ENCODE measurements at regions not wholly inside any gene's neighbourhood (a gene's known extent, or its start where the extent isn't known, plus 50 kb on each side); places are given as distances from the start of the nearest gene placed in this dataset.

DNA sequence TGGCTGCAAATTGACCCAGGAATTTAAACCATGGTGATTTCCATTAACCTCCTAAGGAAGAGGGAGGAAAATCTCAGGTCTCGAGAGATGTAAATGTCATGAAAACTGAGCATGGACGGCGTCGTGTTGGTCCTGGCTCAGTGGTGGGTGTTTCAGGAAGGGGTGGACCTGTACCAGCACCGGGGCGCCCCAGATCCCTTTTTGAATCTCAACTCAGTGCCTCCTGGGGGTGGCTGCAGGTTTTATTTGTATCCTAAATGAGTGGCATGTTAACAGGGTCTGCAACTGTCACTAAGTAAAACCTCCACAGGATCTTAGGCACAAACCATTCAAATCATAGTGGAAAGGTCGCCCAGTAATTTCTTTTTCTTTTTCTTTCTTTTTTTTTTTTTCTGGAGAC is 101.3 kb downstream of the ASCL4 start:
- POLR2A ChIA-PET = no interaction called here
- no peaks in the 10 kb centered on the region for H3K9me3 ChIP-seq (replicated peaks; ENCODE audit: control insufficient read depth, insufficient read depth, low read depth, low read length)
- TF ChIP-seq, protein P1, sequence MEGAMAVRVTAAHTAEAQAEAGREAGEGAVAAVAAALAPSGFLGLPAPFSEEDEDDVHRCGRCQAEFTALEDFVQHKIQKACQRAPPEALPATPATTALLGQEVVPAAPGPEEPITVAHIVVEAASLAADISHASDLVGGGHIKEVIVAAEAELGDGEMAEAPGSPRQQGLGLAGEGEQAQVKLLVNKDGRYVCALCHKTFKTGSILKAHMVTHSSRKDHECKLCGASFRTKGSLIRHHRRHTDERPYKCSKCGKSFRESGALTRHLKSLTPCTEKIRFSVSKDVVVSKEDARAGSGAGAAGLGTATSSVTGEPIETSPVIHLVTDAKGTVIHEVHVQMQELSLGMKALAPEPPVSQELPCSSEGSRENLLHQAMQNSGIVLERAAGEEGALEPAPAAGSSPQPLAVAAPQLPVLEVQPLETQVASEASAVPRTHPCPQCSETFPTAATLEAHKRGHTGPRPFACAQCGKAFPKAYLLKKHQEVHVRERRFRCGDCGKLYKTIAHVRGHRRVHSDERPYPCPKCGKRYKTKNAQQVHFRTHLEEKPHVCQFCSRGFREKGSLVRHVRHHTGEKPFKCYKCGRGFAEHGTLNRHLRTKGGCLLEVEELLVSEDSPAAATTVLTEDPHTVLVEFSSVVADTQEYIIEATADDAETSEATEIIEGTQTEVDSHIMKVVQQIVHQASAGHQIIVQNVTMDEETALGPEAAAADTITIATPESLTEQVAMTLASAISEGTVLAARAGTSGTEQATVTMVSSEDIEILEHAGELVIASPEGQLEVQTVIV (CRISPR knock-in tag; IDR thresholded peaks at IDR 0.05; ENCODE audit: borderline replicate concordance) = no peak
- TF ChIP-seq ATF1 (CRISPR knock-in tag; IDR thresholded peaks at IDR 0.05) = no peak
- no peak for TF ChIP-seq ATF1 (tag; IDR thresholded peaks at IDR 0.05)
- TF ChIP-seq NFYB (IDR thresholded peaks at IDR 0.05; ENCODE audit: extremely low read depth, insufficient read length) = no peak
- TF ChIP-seq NRF1 (conservative IDR thresholded peaks at IDR 0.05 in 1 of 2, IDR thresholded peaks at IDR 0.05 in 1 of 2) = no peak
- TF ChIP-seq SREBF2 (CRISPR knock-in tag; IDR thresholded peaks at IDR 0.05) = no peak
- TF ChIP-seq, protein P2, sequence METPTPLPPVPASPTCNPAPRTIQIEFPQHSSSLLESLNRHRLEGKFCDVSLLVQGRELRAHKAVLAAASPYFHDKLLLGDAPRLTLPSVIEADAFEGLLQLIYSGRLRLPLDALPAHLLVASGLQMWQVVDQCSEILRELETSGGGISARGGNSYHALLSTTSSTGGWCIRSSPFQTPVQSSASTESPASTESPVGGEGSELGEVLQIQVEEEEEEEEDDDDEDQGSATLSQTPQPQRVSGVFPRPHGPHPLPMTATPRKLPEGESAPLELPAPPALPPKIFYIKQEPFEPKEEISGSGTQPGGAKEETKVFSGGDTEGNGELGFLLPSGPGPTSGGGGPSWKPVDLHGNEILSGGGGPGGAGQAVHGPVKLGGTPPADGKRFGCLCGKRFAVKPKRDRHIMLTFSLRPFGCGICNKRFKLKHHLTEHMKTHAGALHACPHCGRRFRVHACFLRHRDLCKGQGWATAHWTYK (CRISPR knock-in tag; IDR thresholded peaks at IDR 0.05) = no peak
- TF ChIP-seq, protein P3, sequence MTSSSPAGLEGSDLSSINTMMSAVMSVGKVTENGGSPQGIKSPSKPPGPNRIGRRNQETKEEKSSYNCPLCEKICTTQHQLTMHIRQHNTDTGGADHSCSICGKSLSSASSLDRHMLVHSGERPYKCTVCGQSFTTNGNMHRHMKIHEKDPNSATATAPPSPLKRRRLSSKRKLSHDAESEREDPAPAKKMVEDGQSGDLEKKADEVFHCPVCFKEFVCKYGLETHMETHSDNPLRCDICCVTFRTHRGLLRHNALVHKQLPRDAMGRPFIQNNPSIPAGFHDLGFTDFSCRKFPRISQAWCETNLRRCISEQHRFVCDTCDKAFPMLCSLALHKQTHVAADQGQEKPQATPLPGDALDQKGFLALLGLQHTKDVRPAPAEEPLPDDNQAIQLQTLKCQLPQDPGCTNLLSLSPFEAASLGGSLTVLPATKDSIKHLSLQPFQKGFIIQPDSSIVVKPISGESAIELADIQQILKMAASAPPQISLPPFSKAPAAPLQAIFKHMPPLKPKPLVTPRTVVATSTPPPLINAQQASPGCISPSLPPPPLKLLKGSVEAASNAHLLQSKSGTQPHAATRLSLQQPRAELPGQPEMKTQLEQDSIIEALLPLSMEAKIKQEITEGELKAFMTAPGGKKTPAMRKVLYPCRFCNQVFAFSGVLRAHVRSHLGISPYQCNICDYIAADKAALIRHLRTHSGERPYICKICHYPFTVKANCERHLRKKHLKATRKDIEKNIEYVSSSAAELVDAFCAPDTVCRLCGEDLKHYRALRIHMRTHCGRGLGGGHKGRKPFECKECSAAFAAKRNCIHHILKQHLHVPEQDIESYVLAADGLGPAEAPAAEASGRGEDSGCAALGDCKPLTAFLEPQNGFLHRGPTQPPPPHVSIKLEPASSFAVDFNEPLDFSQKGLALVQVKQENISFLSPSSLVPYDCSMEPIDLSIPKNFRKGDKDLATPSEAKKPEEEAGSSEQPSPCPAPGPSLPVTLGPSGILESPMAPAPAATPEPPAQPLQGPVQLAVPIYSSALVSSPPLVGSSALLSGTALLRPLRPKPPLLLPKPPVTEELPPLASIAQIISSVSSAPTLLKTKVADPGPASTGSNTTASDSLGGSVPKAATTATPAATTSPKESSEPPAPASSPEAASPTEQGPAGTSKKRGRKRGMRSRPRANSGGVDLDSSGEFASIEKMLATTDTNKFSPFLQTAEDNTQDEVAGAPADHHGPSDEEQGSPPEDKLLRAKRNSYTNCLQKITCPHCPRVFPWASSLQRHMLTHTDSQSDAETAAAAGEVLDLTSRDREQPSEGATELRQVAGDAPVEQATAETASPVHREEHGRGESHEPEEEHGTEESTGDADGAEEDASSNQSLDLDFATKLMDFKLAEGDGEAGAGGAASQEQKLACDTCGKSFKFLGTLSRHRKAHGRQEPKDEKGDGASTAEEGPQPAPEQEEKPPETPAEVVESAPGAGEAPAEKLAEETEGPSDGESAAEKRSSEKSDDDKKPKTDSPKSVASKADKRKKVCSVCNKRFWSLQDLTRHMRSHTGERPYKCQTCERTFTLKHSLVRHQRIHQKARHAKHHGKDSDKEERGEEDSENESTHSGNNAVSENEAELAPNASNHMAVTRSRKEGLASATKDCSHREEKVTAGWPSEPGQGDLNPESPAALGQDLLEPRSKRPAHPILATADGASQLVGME (CRISPR knock-in tag; IDR thresholded peaks at IDR 0.05) = no peak
- TF ChIP-seq, protein P4, sequence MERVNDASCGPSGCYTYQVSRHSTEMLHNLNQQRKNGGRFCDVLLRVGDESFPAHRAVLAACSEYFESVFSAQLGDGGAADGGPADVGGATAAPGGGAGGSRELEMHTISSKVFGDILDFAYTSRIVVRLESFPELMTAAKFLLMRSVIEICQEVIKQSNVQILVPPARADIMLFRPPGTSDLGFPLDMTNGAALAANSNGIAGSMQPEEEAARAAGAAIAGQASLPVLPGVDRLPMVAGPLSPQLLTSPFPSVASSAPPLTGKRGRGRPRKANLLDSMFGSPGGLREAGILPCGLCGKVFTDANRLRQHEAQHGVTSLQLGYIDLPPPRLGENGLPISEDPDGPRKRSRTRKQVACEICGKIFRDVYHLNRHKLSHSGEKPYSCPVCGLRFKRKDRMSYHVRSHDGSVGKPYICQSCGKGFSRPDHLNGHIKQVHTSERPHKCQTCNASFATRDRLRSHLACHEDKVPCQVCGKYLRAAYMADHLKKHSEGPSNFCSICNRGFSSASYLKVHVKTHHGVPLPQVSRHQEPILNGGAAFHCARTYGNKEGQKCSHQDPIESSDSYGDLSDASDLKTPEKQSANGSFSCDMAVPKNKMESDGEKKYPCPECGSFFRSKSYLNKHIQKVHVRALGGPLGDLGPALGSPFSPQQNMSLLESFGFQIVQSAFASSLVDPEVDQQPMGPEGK (CRISPR knock-in tag; IDR thresholded peaks at IDR 0.05; ENCODE audit: borderline replicate concordance) = no peak
- no peak for TF ChIP-seq PRMT5 (CRISPR knock-in tag; IDR thresholded peaks at IDR 0.05)
- no peak for TF ChIP-seq MAZ (CRISPR knock-in tag; conservative IDR thresholded peaks at IDR 0.05 in 1 of 2, IDR thresholded peaks at IDR 0.05 in 1 of 2)
- no peak for TF ChIP-seq ZC3H4 (CRISPR knock-in tag; IDR thresholded peaks at IDR 0.05; ENCODE audit: borderline replicate concordance)

More for the DNA sequence above, 101.3 kb downstream of the ASCL4 start:
- H3K27ac ChIP-seq (ENCODE audit: extremely low read depth, low read depth, low read length) = no peak overlapping the region
- no peak for FAIRE-seq
- H4K20me1 ChIP-seq (replicated peaks; ENCODE audit: control insufficient read depth, insufficient read depth, low read length) = no peaks in the 10 kb centered on the region
- no TSS peak for BruUV-seq (replicated peaks)
- intact Hi-C loops (cut with micrococcal nuclease) = no loop called here
- in situ Hi-C loops (cut with MboI) = no loop called here
- no peak for DNase-seq (ENCODE audit: extremely low read depth in 1 of 4, low spot score in 3 of 4)
- no peaks in the 10 kb centered on the region for H3K9me1 ChIP-seq (ENCODE audit: control insufficient read depth, insufficient read depth, low read length)
- H3K4me2 ChIP-seq (ENCODE audit: insufficient read depth, low read length) = no peak overlapping the region
- H3K27me3 ChIP-seq (ENCODE audit: control insufficient read depth in 2 of 2, insufficient read depth in 2 of 2, low read length in 2 of 2) = peaks cover 19 to 35% of the 10 kb centered on the region in 2 experiments; a peak in 4 of 5 replicates
- no peak overlapping the region for H2AFZ ChIP-seq (ENCODE audit: low read depth, low read length)
- 2% methylated on average over 7 of the region's 7 CpGs for WGBS (ENCODE audit: insufficient coverage, low coverage, missing lambda C conversion rate)
- H3K9ac ChIP-seq (ENCODE audit: insufficient read depth in 1 of 2, low read depth in 2 of 2, low read length in 2 of 2) = no peak overlapping the region
- H3K4me3 ChIP-seq = no peak overlapping the region
- no peaks in the 10 kb centered on the region for H3K79me2 ChIP-seq (ENCODE audit: control insufficient read depth, insufficient read depth, low read length)
- no peak for ATAC-seq
- no peaks in the 10 kb centered on the region for H3K36me3 ChIP-seq (ENCODE audit: control insufficient read depth, insufficient read depth, low read length)
- H3K4me1 ChIP-seq (replicated peaks in 1 of 2; ENCODE audit: control insufficient read depth in 2 of 2, insufficient read depth in 2 of 2, low read length in 2 of 2) = peaks cover 2 to 3% of the 10 kb centered on the region in 2 experiments; a peak in 2 of 5 replicates
- CTCF ChIA-PET (ENCODE audit: low intra/inter-chr PET ratio) = no interaction called here

Data from K562 (cell line).